Neural cell (in vitro differentiated cells): ENCODE measurements at regions not wholly inside any gene's neighbourhood (a gene's known extent, or its start where the extent isn't known, plus 50 kb on each side); places are given as distances from the start of the nearest gene placed in this dataset.
"Not testable (repeated sequence)": the region's sequence is repeated elsewhere in the genome, so short reads cannot be mapped to it uniquely, and the experiment has no call there.

Experiments used
- H2AFZ ChIP-seq: fragments of 200-600, 300-800 bp; sonication (generic), shearing (Covaris generic); 2 replicates; pipeline ENCODE4 v1.6.0; 2014; ENCODE audit warnings: low read depth, mild to moderate bottlenecking, antibody characterized with exemption, low read length, moderate library complexity
- H3F3A ChIP-seq: fragments of 200-600 bp; shearing (Covaris generic); 2 replicates; pipeline ENCODE4 v1.6.1; 2016; ENCODE audit warnings: mild to moderate bottlenecking, moderate library complexity, mixed read lengths, antibody characterized with exemption, low read length; ENCODE audit not compliant: insufficient read depth, poor library complexity, severe bottlenecking
- H3K27ac ChIP-seq: fragments of 200-600, 300-800 bp; sonication (generic), shearing (Covaris generic); 2 replicates; pipeline ENCODE4 v1.5.1; 2014; ENCODE audit warnings: mild to moderate bottlenecking, low read length, moderate library complexity
- H3K27me3 ChIP-seq: fragments of 300-800, 200-600 bp; sonication (generic), shearing (Covaris generic); 2 replicates; pipeline ENCODE4 v1.6.0; 2014; ENCODE audit warnings: mild to moderate bottlenecking, low read depth, low read length, moderate library complexity; ENCODE audit not compliant: insufficient read depth
- H3K36me3 ChIP-seq: fragments of 300-800, 200-600 bp; sonication (generic), shearing (Covaris generic); 2 replicates; pipeline ENCODE4 v1.5.1; 2014; ENCODE audit warnings: mild to moderate bottlenecking, antibody characterized with exemption, low read length, moderate library complexity; ENCODE audit not compliant: insufficient read depth
- H3K4me2 ChIP-seq: fragments of 300-800, 200-600 bp; sonication (generic), shearing (Covaris generic); 2 replicates; pipeline ENCODE4 v1.6.0; 2014; ENCODE audit warnings: mild to moderate bottlenecking, low read length
- H3K4me3 ChIP-seq: fragments of 300-800, 200-600 bp; sonication (generic), shearing (Covaris generic); 2 replicates; pipeline ENCODE4 v1.5.1; 2014; ENCODE audit warnings: mild to moderate bottlenecking, low read length, moderate library complexity
- H3K79me2 ChIP-seq: fragments of 200-600 bp; shearing (Covaris generic); replicated peaks from 2 replicates; pipeline ENCODE4 v1.6.0; 2014; ENCODE audit warnings: mild to moderate bottlenecking, low read length, moderate library complexity; ENCODE audit not compliant: insufficient read depth
- H3K9ac ChIP-seq: fragments of 300-800, 200-600 bp; sonication (generic), shearing (Covaris generic); 2 replicates; pipeline ENCODE4 v1.6.1; 2016; ENCODE audit warnings: mild to moderate bottlenecking, low read length, mixed read lengths
- H3K9me2 ChIP-seq: fragments of 200-600 bp; shearing (Covaris generic); 2 replicates; pipeline ENCODE4 v1.6.1; 2016; ENCODE audit warnings: mild to moderate bottlenecking, low read length, mixed read lengths; ENCODE audit not compliant: insufficient read depth
- H3K9me3 ChIP-seq: fragments of 200-600, 300-800 bp; sonication (generic), shearing (Covaris generic); 2 replicates; pipeline ENCODE4 v1.6.1; 2016; ENCODE audit warnings: mild to moderate bottlenecking, mixed run types, low read length, moderate library complexity, mixed read lengths
- H4K20me1 ChIP-seq: fragments of 200-600 bp; shearing (Covaris generic); 2 replicates; pipeline ENCODE4 v1.6.1; 2016; ENCODE audit warnings: mild to moderate bottlenecking, mixed run types; ENCODE audit not compliant: insufficient read depth
- EP300 ChIP-seq: fragments of 450-650 bp; conservative IDR thresholded peaks from 2 replicates; pipeline ENCODE4 v1.6.1; 2014; ENCODE audit warnings: antibody characterized with exemption, mild to moderate bottlenecking, moderate library complexity; ENCODE audit not compliant: poor library complexity, severe bottlenecking
- MXI1 ChIP-seq: fragments of 450-650 bp; conservative IDR thresholded peaks from 2 replicates; pipeline ENCODE4 v1.6.1; 2014; ENCODE audit warnings: antibody characterized with exemption, mild to moderate bottlenecking; ENCODE audit not compliant: poor library complexity, severe bottlenecking

DNA sequence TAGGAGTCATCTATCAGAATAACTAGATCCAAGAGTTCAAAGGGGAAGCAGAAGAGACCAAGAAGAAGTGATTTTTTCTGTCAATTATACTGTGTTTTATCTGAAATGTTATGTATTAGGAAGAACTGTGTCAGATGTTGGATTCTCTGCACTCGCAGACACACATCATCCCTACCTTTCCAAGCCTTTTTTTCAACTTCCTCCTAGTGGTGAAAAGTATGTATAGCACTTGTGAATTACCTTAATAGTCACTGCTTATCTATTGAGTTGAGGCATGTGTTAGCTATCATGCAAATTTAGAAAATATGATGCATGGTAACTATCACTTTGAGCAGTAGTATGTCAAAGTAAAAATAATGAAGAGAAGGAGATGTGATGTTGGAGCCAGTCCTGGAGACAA lies 1350.1 kb downstream of the KHDRBS2 start:
- H3K9ac ChIP-seq, H3K4me3 ChIP-seq, H3K9me2 ChIP-seq, H4K20me1 ChIP-seq, H3K79me2 ChIP-seq, H2AFZ ChIP-seq, H3K27ac ChIP-seq, H3K27me3 ChIP-seq, H3K9me3 ChIP-seq, H3K4me2 ChIP-seq, H3F3A ChIP-seq, H3K36me3 ChIP-seq: not testable (repeated sequence)

DNA sequence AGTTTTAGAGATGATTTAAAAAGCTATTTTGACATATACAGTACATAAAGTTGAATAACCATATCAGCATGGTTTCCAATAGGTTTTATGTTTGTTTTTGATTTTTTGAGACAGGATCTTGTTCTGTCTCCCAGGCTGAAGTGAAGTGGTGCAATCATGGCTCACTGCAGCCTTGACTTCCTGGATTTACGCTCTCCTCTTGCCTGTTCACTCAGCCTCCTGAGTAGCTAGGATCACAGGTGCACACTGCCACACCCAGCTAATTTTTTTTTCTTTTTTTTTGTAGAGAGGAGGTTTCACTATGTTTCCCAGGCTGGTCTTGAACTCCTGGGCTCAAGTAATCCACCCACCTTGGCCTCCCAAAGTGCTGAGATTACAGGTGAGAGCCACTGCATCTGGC lies 1366.4 kb downstream of the KHDRBS2 start:
- not testable (repeated sequence) for H4K20me1 ChIP-seq, H3K27me3 ChIP-seq, H3K9me3 ChIP-seq, H3K9ac ChIP-seq, H2AFZ ChIP-seq, H3K4me3 ChIP-seq, H3F3A ChIP-seq, H3K9me2 ChIP-seq, H3K27ac ChIP-seq, H3K79me2 ChIP-seq, H3K4me2 ChIP-seq, H3K36me3 ChIP-seq

DNA sequence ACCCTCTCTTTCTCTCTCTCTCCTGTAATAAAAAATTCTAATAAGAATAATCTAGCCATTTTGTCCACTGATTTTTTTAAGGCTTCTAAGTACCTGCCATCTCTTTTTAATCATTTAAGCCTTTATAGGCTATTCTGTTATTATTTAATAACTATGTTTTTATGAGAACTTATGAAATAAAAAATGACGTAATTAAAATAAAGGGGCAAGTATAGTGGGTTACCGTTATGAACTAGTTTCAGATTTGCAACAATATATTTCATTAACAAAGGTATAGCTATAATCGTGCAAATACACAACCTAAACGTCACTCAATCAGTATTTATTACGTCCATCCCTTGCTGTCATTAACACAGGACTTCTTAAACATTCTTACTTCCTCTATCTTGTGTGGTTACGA lies 1382.2 kb downstream of the KHDRBS2 start:
- not testable (repeated sequence) for H3K27me3 ChIP-seq, H3K4me3 ChIP-seq, H3F3A ChIP-seq, H3K9me3 ChIP-seq, H3K9me2 ChIP-seq, H4K20me1 ChIP-seq, H3K27ac ChIP-seq, H3K4me2 ChIP-seq, H2AFZ ChIP-seq, H3K9ac ChIP-seq, H3K79me2 ChIP-seq, H3K36me3 ChIP-seq

DNA sequence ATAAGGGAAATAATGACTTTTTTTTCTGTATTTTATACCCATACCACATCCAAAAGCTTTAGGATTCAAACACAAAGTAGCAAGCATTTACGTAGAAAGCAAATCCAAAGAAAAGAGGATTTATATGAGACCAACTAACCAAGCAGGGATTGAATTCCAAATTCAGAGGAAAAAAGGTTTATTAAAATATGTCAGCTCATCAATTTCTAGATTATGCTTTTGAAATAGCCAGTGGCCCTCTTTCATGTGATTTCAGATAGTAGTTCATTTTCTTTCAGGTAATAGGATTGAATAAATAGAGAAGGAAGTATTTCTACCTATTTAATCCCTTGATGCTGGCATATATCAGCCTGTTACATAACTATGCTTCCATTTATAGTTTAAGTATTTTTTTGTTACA lies 1392.7 kb downstream of the KHDRBS2 start:
- not testable (repeated sequence) for H3K9me3 ChIP-seq, H3K9me2 ChIP-seq, H3K79me2 ChIP-seq, H3F3A ChIP-seq, H3K36me3 ChIP-seq, H2AFZ ChIP-seq, H3K4me3 ChIP-seq, H4K20me1 ChIP-seq, H3K9ac ChIP-seq, H3K27me3 ChIP-seq, H3K27ac ChIP-seq, H3K4me2 ChIP-seq

DNA sequence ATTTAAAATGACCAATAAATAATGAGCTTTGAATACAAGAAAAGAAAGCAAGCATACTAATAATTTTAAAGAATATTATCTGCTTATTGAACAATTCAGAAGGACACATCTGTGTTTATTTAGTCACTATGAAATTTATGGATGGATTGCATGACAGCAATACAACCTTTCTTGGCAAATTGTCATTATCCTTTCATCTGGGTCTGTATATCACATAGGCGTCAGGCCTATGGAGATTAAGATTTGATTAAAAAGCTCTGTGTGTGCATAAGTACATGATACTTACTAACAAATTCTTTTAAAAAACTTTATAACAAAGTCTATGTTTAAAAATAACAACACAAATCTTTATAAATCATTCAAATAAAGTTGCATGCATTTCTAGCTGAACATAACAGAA lies 1394.4 kb downstream of the KHDRBS2 start:
- Histone ChIP-seq H3F3A (no peaks in the 10 kb centered on the region), H4K20me1 (no peaks in the 10 kb centered on the region), H3K36me3 (no peaks in the 10 kb centered on the region), H2AFZ (no peak overlapping the region), H3K27ac (no peak overlapping the region), H3K79me2 (no peaks in the 10 kb centered on the region), H3K4me3 (no peak overlapping the region), H3K9me3 (no peaks in the 10 kb centered on the region), H3K4me2 (no peak overlapping the region), H3K9me2 (no peaks in the 10 kb centered on the region), H3K27me3 (no peaks in the 10 kb centered on the region), H3K9ac (no peak overlapping the region)
- TF ChIP-seq EP300 (no peak), MXI1 (no peak)

DNA sequence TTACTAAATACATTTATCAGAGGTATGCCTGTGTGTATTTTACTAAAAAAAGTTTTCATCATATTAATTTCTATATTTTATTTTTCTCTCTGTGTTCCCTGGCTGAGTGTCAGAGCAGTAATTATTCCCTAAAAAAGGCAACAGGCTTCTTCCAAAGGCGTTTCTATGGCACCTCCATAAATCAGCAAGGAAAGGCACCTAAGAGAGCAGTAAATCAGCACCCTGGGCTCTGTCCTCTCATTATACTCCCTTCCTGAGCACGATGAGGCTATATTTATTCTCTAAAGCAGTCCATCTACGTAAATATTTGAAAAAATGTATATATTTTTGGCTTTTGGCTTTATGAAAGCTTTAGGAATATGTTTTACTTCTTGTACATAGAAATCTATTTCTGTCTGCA lies 1408.6 kb downstream of the KHDRBS2 start:
- not testable (repeated sequence) for H3K27ac ChIP-seq, H3K4me2 ChIP-seq, H3F3A ChIP-seq, H4K20me1 ChIP-seq, H2AFZ ChIP-seq, H3K9me3 ChIP-seq, H3K9ac ChIP-seq, H3K36me3 ChIP-seq, H3K27me3 ChIP-seq, H3K9me2 ChIP-seq, H3K79me2 ChIP-seq, H3K4me3 ChIP-seq

DNA sequence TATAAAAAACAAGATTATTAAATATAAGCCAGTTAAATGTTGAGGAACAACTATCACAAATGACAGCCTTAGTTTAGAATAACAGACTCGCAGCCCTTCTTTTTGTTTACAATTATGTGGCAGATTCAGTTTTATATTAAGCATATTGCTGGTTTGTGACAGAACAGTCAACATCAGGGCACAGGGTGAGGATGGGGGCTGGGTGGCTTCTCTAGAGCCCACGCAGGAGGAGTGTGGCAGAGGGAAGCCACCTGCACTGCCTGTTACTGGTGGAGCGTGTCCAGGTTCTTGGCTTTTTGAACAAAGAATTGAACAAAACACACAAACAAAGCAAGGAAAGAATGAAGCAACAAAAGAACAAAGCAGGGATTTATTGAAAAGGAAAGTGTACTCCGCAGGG lies 1415.2 kb downstream of the KHDRBS2 start:
- not testable (repeated sequence) for H3K4me3 ChIP-seq, H4K20me1 ChIP-seq, H3K36me3 ChIP-seq, H3K9ac ChIP-seq, H3K4me2 ChIP-seq, H3K27ac ChIP-seq, H3K9me3 ChIP-seq, H3K9me2 ChIP-seq, H3K79me2 ChIP-seq, H3F3A ChIP-seq, H3K27me3 ChIP-seq, H2AFZ ChIP-seq
